Neutrophil (primary cell): ENCODE measurements at regions not wholly inside any gene's neighbourhood (a gene's known extent, or its start where the extent isn't known, plus 50 kb on each side); places are given as distances from the start of the nearest gene placed in this dataset.

Experiments used
- H3K27ac ChIP-seq: fragments of 200-600 bp; sonication (generic); 2 replicates; pipeline ENCODE4 v1.5.1; 2016; ENCODE audit warnings: mild to moderate bottlenecking, moderate library complexity
- H3K27me3 ChIP-seq: fragments of 200-600 bp; sonication (generic); 2 replicates; pipeline ENCODE4 v1.6.0; 2016; ENCODE audit warnings: mild to moderate bottlenecking
- H3K36me3 ChIP-seq: fragments of 200-600 bp; sonication (generic); 2 replicates; pipeline ENCODE4 v1.5.1; 2017
- H3K4me1 ChIP-seq, 2 experiments: fragments of 200-600 bp in 1 of 2; sonication (generic) in 1 of 2; 1 replicate in 1 of 2; 2 replicates in 1 of 2; pipeline versions ENCODE4 v1.5.1 to v1.6.1; 2013 to 2016; ENCODE audit warnings: low read depth in 1 of 2, low read length in 1 of 2, mild to moderate bottlenecking in 1 of 2, moderate library complexity in 1 of 2; ENCODE audit not compliant: control insufficient read depth in 1 of 2, insufficient read depth in 1 of 2
- H3K4me3 ChIP-seq, 2 experiments: fragments of 200-600 bp in 1 of 2; sonication (generic) in 1 of 2; 1 replicate in 1 of 2; 2 replicates in 1 of 2; pipeline ENCODE4 v1.5.1; 2013 to 2016; ENCODE audit warnings: low read depth in 1 of 2, low read length in 1 of 2, mild to moderate bottlenecking in 1 of 2, moderate library complexity in 1 of 2
- H3K9me3 ChIP-seq: fragments of 200-600 bp; sonication (generic); 2 replicates; pipeline ENCODE4 v1.5.1; 2016
- TF ChIP-seq, protein P1 (sequence below): fragments of 200-600 bp; sonication (generic); IDR thresholded peaks from 2 replicates; pipeline ENCODE4 v1.5.1; 2016; ENCODE audit warnings: antibody characterized with exemption

DNA sequence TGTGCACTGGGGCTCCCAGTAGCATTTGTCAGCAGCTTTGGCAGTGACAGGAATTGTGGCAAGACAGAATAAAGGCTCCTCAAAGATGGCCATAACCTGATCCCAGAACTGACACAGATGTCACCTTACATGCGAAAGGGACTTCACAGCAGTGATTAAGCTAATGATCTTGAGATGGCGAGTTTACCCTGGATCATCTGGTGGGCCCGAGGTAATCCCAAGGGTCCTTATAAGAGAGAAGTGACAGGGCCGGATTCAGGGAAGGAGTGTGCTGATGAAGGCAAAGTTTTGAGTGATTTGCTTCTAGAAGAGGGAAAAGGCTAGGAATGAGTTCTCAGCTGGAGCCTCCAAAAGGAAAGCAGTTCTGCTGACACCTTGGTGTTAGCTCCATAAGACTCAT, 333.9 kb downstream of the LPIN1 start:
- Histone ChIP-seq H3K4me1 (no peaks in the 10 kb centered on the region), H3K36me3 (no peaks in the 10 kb centered on the region), H3K4me3 (no peak overlapping the region), H3K9me3 (no peaks in the 10 kb centered on the region), H3K27me3 (no peaks in the 10 kb centered on the region), H3K27ac (no peak overlapping the region)
- TF ChIP-seq, protein P1, sequence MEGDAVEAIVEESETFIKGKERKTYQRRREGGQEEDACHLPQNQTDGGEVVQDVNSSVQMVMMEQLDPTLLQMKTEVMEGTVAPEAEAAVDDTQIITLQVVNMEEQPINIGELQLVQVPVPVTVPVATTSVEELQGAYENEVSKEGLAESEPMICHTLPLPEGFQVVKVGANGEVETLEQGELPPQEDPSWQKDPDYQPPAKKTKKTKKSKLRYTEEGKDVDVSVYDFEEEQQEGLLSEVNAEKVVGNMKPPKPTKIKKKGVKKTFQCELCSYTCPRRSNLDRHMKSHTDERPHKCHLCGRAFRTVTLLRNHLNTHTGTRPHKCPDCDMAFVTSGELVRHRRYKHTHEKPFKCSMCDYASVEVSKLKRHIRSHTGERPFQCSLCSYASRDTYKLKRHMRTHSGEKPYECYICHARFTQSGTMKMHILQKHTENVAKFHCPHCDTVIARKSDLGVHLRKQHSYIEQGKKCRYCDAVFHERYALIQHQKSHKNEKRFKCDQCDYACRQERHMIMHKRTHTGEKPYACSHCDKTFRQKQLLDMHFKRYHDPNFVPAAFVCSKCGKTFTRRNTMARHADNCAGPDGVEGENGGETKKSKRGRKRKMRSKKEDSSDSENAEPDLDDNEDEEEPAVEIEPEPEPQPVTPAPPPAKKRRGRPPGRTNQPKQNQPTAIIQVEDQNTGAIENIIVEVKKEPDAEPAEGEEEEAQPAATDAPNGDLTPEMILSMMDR: no peak

DNA sequence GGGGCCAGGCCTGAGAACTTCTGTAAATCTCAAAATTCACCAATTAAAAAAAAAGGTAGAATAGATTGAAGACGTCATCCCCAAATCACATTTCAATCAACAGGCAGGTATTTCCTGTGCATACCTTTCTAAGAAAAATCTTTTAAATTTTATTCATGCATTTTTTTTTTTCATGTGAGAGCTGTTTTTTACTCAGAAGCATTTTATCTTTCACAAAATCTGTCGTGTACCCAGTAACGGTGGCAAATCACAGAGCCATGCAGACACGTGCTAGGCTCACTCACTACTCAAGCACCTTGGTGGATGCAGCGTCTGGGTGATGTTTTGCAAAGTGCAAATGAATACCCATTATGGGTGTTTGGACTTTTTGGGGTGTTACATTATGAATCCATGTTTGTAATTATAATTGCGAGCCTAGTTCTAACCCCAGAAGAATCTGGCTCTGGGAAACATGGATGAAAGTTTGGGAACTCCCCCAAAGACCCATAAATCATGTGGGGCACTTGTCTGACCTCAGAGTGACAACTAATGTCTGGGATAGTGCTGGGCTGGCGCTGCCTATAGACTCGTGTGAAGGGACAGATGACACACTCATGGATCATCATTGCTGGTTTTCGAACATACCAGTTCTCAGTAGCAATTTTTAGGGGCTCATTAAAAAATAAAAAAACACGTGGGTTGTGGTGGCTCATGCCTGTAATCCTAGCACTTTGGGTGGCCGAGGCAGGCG, 335.2 kb downstream of the LPIN1 start:
- H3K27ac ChIP-seq: no peak overlapping the region
- no peak overlapping the region for H3K4me3 ChIP-seq
- H3K27me3 ChIP-seq: no peaks in the 10 kb centered on the region
- no peaks in the 10 kb centered on the region for H3K9me3 ChIP-seq
- TF ChIP-seq, protein P1: no peak
- no peaks in the 10 kb centered on the region for H3K36me3 ChIP-seq
- no peaks in the 10 kb centered on the region for H3K4me1 ChIP-seq

DNA sequence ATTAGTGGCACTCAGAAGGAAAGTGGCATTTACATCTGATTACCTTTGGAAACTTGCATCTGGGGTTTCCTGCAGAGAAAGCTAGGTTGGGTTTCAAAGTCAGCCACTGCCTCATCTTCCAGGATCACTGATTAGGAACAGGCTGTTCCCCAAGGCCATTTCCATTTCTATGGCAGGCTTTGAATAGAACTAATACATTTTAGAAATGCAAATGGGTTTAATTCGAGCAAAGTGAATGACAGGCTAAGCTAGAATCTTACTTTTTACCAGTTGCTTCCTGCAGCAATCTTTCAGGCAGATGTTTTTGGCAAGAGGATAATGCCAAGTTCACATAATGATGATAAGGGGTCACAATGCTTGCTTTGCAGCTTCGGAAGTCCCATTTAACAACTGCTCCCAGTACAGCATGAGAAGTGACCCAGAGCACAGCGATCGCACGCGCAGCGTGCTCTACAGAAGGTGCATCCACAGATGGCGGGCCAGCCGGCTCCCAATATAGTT, 336.7 kb downstream of the LPIN1 start:
- Histone ChIP-seq H3K4me3 (no peak overlapping the region), H3K27ac (no peak overlapping the region), H3K4me1 (no peaks in the 10 kb centered on the region), H3K36me3 (no peaks in the 10 kb centered on the region), H3K9me3 (no peaks in the 10 kb centered on the region), H3K27me3 (no peaks in the 10 kb centered on the region)
- TF ChIP-seq, protein P1: no peak

DNA sequence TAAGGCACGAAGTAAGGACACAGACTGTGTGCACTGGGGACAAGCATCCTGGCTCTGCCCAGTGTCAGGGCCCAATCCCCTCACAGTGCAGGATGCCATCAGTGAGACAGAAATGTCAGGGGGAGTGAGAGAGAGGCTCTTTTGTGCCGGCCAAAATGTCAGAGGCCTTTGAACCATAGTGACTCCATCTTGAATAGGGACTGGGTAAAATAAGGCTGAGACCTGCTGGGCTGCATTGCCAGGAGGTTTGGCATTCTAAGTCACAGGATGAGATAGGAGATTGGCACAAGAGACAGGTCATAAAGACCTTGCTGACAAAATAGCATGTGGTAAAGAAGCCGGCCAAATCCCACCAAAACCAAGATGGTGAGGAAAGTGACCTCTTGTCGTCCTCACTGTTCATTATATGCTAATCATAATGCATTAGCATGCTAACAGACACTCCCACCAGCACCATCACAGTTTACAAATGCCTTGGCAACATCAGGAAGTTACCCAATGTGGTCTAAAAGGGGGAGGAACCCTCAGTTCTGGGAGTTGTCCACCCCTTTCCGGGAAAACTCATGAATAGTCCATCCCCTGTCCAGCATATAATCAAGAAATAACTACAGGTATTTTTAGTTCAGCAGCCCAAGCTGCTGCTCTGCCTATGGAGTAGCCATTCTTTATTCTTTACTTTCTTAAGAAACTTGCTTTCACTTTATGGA, 337.4 kb downstream of the LPIN1 start:
- TF ChIP-seq, protein P1: no peak
- Histone ChIP-seq H3K27me3 (no peaks in the 10 kb centered on the region), H3K36me3 (no peaks in the 10 kb centered on the region), H3K27ac (no peak overlapping the region), H3K9me3 (no peaks in the 10 kb centered on the region), H3K4me3 (no peak overlapping the region), H3K4me1 (no peaks in the 10 kb centered on the region)

DNA sequence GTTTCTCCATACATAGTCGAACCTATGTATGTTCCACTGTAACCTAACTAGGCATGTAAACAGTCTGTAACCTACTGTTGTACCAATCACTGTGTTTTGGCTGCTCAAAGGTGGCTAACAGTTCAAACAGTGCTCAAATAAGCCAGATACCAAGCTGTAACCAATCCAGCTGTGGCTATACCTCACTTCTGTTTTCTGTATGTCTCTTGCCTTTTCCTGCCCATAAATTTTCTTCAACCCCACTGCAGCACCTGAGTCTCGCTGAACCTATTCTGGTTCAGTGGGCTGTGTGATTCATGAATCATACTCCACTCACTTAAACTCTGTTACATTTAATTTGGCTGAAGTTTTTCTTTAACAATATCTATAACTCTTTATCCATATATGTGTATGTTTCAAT, 340.7 kb downstream of the LPIN1 start:
- no peaks in the 10 kb centered on the region for H3K9me3 ChIP-seq
- no peak overlapping the region for H3K27ac ChIP-seq
- TF ChIP-seq, protein P1: no peak
- H3K4me1 ChIP-seq: no peaks in the 10 kb centered on the region
- H3K36me3 ChIP-seq: no peaks in the 10 kb centered on the region
- H3K4me3 ChIP-seq: no peak overlapping the region
- no peaks in the 10 kb centered on the region for H3K27me3 ChIP-seq
